Adrenal gland (tissue), 9 donors: ENCODE measurements at regions not wholly inside any gene's neighbourhood (a gene's known extent, or its start where the extent isn't known, plus 50 kb on each side); places are given as distances from the start of the nearest gene placed in this dataset.

Source experiments
- DNase-seq, 7 donors: peaks; one replicate each; pipeline ENCODE4 v3.0.0-alpha.2; 2019 to 2020
- H3K27ac ChIP-seq, 5 donors: fragments of 200-600 bp; sonication (generic) in 4 of 5; 1 replicate in 3 of 5; 2 replicates in 2 of 5; pipeline versions ENCODE4 v1.5.1 to v1.8.0; 2016 to 2020; ENCODE audit warnings: mild to moderate bottlenecking in 1 of 5
- H3K27me3 ChIP-seq: fragments of 200-600 bp; 2 replicates; pipeline ENCODE4 v1.8.0; 2021
- H3K36me3 ChIP-seq, 2 donors: fragments of 200-600 bp; replicated peaks in 1 of 2; 1 replicate in 1 of 2; 2 replicates in 1 of 2; pipeline versions ENCODE4 v1.5.1 to v1.8.0; 2018 to 2022
- H3K4me1 ChIP-seq, 2 donors: fragments of 200-600 bp; replicated peaks in 1 of 2; 1 replicate in 1 of 2; 2 replicates in 1 of 2; pipeline versions ENCODE4 v1.5.1 to v1.8.0; 2018 to 2021
- H3K4me3 ChIP-seq, 4 donors: fragments of 200-600 bp; sonication (generic) in 3 of 4; one replicate each; pipeline ENCODE4 v1.5.1; 2016 to 2018
- H3K9me3 ChIP-seq, 3 donors: fragments of 200-600 bp; sonication (generic) in 1 of 3; replicated peaks in 1 of 3; 1 replicate in 2 of 3; 2 replicates in 1 of 3; pipeline versions ENCODE4 v1.5.1 to v1.8.0; 2016 to 2021
- POLR2A ChIP-seq, 2 donors: fragments of 450-650 bp; IDR thresholded peaks; one replicate each; pipeline ENCODE4 v1.6.1; 2017; ENCODE audit warnings: antibody characterized with exemption in 2 of 2, mild to moderate bottlenecking in 2 of 2, moderate library complexity in 1 of 2
- WGBS, 4 donors: extraction: QIAGEN DNeasy Blood & Tissue Kit in 2 of 4; methylation state at CpG; one replicate each; pipeline versions ENCODE4 v1.1.5 to v1.1.7; 2013 to 2017; 5-methylcytosine and 5-hydroxymethylcytosine counted together
- intact Hi-C, 2 donors: fragments of 100-400 bp; cut with DNase I; formaldehyde crosslinking; loops; one replicate each; pipeline versions ENCODE4 v1.14.1 to v1.15.0; 2022 to 2023
- TF ChIP-seq, protein P1 (sequence below), 6 experiments: fragments of 450-650 bp in 4 of 6; fragments of 200-600 bp in 2 of 6; sonication (generic) in 1 of 6; IDR thresholded peaks; 1 replicate in 5 of 6; 2 replicates in 1 of 6; pipeline versions ENCODE4 v1.5.1 to v1.8.0; 2016 to 2021; ENCODE audit warnings: antibody characterized with exemption in 6 of 6, mild to moderate bottlenecking in 2 of 6, moderate library complexity in 1 of 6
- donor health status: healthy with polysubstance abuse.
- donor health status: Bipolar disorder and iron deficiency.
- donor health status: DM: yes; HTN: yes; CAD: no.
- donor health status: DM: no; HTN: no; CAD: no.
- donor health status: DM: no; HTN: no; CAD: no.

GRCh38 chr10:131727560-131727959, 173.2 kb upstream of the PPP2R2D start:
- no peaks in the 10 kb centered on the region for H3K36me3 ChIP-seq
- no peak overlapping the region for H3K4me3 ChIP-seq
- H3K9me3 ChIP-seq: no peaks in the 10 kb centered on the region
- intact Hi-C loops: no loop called here
- no peak for TF ChIP-seq POLR2A (IDR thresholded peaks at IDR 0.05)
- TF ChIP-seq, protein P1, sequence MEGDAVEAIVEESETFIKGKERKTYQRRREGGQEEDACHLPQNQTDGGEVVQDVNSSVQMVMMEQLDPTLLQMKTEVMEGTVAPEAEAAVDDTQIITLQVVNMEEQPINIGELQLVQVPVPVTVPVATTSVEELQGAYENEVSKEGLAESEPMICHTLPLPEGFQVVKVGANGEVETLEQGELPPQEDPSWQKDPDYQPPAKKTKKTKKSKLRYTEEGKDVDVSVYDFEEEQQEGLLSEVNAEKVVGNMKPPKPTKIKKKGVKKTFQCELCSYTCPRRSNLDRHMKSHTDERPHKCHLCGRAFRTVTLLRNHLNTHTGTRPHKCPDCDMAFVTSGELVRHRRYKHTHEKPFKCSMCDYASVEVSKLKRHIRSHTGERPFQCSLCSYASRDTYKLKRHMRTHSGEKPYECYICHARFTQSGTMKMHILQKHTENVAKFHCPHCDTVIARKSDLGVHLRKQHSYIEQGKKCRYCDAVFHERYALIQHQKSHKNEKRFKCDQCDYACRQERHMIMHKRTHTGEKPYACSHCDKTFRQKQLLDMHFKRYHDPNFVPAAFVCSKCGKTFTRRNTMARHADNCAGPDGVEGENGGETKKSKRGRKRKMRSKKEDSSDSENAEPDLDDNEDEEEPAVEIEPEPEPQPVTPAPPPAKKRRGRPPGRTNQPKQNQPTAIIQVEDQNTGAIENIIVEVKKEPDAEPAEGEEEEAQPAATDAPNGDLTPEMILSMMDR (IDR thresholded peaks at IDR 0.05): no peak
- DNase-seq: peak in 3 of 7 donors; percentile 7 to 18 (median 10)
- H3K4me1 ChIP-seq: no peaks in the 10 kb centered on the region
- 91 to 100% (median 95%) methylated on average over 3 to 12 of the region's 12 CpGs for WGBS, 4 donors
- no peak overlapping the region for H3K27ac ChIP-seq
- H3K27me3 ChIP-seq: no peaks in the 10 kb centered on the region

DNA sequence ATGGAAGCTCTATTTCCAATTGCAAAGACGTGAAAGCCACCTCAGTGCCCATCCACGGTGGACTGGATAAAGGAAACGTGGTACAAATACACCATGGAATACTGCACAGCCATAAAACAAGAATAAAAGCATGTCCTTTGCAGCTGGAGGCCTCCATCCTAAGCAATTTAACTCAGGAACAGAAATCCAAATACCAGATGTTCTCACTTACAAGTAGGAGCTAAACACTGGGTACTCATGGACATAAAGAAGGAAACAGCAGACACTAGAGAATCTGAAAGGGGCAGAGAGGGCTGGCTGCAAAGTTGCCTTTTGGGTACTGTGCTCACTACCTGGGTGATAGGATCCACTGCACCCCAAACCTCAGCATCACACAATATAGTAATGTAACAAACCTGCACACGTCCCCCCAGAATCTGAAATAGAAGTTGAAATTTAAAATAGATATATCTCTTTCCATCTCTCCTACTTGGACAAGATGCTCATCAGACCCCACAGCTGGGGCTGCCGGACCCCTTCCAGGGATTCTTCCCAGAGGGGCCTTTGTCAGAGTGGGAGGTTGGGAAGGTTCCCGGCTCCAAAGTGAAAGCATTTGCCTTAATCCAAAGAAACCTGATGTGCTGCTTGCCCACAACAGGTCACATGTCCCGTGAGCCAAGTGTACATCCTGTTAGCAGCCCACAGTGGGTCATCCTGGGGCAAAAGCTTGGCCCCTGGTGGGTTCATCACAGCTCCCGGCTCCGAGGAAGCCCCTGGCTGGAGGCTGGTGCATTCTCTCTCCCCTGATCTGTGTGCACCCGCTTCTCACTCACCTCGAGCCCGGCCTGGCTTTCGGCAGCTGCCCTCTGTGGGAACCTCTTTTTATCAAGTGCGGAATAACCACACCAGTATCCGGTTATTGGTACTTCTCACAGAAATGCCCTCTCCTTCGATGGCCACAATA, 172.3 kb upstream of the PPP2R2D start:
- TF ChIP-seq POLR2A (IDR thresholded peaks at IDR 0.05): no peak
- TF ChIP-seq, protein P1 (IDR thresholded peaks at IDR 0.05): no peak
- 67 to 77% (median 73%) methylated on average over 16 of the region's 16 CpGs for WGBS, 4 donors
- Histone ChIP-seq H3K27me3 (no peaks in the 10 kb centered on the region), H3K4me3 (no peak overlapping the region), H3K27ac (no peak overlapping the region), H3K4me1 (no peaks in the 10 kb centered on the region), H3K36me3 (no peaks in the 10 kb centered on the region), H3K9me3 (no peaks in the 10 kb centered on the region)
- DNase-seq: peak in 2 of 7 donors; percentile 6 to 31
- intact Hi-C loops: no loop called here

DNA sequence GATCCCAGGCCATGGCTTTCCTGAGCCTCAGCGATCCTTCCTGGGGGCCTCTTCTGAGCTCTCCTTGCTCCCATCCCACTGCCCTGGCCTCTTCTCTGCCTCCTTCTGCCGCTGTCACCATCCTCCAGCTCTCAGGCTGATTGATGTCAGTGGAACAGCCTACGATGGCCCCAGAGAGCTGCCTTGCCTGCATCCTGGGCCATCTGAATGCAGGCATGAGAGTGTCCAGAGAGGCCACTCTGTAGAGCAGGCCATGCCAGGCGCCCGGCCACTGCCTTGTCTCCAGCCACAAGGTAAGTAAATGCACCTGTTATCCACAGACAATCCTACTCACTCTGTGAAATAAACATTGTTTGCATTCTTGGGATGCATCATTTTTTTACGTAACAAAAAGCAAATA, 171.4 kb upstream of the PPP2R2D start:
- peak in 2 of 7 donors; percentile 2 to 4 for DNase-seq
- 65 to 84% (median 76%) methylated on average over 6 of the region's 6 CpGs for WGBS, 4 donors

DNA sequence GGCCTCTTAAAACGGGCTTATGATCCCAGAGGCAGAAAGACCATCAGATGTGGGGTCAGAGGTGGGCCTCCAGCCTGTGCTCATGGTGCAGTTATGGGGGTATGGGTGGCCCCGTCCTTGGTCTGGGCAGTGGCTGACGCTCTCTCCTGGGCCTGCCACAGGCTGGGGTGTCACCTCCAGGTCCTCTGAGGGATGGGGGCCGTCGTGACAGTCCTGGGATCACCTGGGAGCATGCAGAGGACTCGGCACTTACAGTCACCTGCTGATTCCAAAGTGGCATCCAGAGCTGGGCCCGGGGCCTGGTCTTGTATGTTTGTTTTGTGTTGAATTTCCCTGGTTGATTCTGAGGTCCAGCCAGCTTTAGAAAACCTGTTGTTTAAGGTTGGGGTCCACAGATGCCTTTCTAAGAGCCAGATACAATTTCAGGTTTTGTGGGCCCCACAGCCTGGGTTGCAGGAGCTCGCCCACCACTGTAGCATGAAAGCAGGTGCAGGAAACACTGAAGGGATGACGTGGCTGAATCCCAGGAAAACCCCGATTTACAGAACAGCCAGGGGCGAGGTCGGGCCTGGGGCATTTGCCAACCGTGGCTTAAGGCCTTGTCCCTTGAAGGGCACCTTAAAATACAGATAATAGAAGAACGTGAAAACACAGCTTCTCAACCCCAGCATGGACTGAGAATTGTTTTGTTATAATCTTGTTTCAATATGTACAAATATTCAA, 170.7 kb upstream of the PPP2R2D start:
- no peaks in the 10 kb centered on the region for H3K9me3 ChIP-seq
- peak in 2 of 7 donors; percentile 9 to 42 for DNase-seq
- no peaks in the 10 kb centered on the region for H3K27me3 ChIP-seq
- 59 to 78% (median 72%) methylated on average over 11 to 14 of the region's 14 CpGs for WGBS, 4 donors
- intact Hi-C loops: no loop called here
- H3K4me1 ChIP-seq: no peaks in the 10 kb centered on the region
- H3K36me3 ChIP-seq: no peaks in the 10 kb centered on the region
- H3K4me3 ChIP-seq: no peak overlapping the region
- H3K27ac ChIP-seq: no peak overlapping the region
- TF ChIP-seq POLR2A (IDR thresholded peaks at IDR 0.05): no peak
- TF ChIP-seq, protein P1 (IDR thresholded peaks at IDR 0.05): no peak

More for the DNA sequence above, 171.4 kb upstream of the PPP2R2D start:
- Histone ChIP-seq H3K27ac (no peak overlapping the region), H3K36me3 (no peaks in the 10 kb centered on the region), H3K4me1 (no peaks in the 10 kb centered on the region), H3K4me3 (no peak overlapping the region), H3K9me3 (no peaks in the 10 kb centered on the region), H3K27me3 (no peaks in the 10 kb centered on the region)
- TF ChIP-seq, protein P1 (IDR thresholded peaks at IDR 0.05): no peak
- no peak for TF ChIP-seq POLR2A (IDR thresholded peaks at IDR 0.05)
- intact Hi-C loops: no loop called here
